GM21526 (cell line): ENCODE measurements at regions not wholly inside any gene's neighbourhood (a gene's known extent, or its start where the extent isn't known, plus 50 kb on each side); places are given as distances from the start of the nearest gene placed in this dataset.

Experiments
- ATAC-seq: cut with Tn5 transposase; IDR thresholded peaks from one replicate; pipeline ENCODE4 v1.9.1; 2021; ENCODE audit warnings: moderate library complexity; ENCODE audit not compliant: unreplicated experiment, low FRiP score

DNA sequence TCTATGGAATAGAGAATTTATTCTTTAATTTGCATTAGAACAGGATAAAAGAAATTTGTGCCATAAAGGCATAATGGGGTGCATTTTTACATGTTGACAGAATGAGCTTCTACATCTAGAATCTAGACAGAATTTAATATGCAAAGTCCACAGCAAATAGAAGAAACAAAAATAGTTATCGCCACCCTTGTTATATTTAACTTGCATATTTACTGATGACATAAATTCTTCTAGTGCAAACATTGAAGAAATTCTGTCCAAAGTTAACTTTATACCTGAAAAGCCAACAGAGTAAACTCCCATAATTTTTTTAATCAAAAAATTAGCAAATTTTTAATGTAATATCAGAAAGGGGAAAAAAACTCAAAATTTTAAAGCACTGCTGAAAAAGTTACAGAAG lies 213.7 kb upstream of the ALCAM start:
- ATAC-seq = no peak

DNA sequence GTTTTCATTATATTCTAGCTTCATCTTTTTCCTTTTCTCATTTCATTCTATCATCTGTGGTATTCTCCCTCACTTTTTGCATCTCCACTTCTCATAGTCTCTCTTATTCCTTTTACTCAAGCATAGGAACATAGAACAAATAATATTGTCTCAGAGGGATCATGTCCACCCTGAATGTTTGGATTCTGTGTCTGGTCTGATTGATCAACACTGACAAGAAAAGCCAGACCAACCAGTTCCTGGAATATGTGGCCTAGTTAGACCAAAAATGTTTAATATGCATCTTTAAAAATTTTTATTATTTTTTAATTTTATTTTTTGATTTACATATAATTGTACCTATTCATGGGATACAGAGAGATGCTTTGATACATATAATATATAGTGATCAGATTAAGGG lies 212.0 kb upstream of the ALCAM start:
- ATAC-seq = no peak

DNA sequence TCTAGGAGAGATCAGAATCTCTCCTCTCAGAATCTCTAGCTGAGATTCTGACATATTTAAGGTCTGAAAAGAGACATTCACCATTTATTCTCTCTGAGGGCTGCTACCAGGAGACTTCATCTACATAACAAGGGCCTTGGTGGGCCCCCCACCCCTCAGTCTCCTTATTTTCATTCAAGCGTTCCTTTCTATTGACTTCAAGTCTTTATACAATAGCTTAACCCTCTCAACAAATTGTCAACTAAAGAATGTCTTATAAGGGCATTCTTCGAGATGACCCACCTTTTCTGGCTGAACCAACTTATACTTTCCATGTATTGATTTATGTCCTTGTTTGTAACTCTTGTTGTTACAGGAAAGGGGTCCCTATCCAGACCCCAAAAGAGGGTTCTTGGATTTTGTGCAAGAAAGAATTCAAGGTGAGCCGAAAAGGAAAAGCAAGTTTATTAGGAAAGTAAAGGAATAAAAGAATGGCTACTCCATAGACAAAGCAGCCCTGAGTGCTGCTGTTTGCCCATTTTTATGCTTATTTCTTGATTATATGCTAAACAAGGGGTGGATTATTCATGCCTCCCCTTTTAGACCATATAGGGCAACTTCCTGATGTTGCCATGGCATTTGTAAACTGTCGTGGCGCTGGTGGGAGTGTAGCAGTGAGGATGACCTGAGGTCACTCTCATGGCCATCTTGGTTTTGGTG lies 209.5 kb upstream of the ALCAM start:
- ATAC-seq = no peak

DNA sequence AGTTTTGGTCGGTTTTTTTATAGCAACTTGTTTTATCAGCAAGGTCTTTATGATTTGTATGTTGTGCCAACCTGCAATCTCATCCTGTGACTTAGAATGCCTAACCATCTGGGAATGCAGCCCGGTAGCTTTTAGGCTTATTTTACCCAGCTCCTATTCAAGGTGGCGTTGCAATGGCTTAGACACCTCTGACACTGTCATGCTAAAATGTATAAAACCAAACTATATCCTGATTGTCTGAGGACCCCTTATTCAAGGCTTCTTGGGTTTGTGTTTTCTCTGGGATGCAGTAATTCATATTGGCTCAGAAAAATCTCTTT lies 209.0 kb upstream of the ALCAM start:
- no peak for ATAC-seq

DNA sequence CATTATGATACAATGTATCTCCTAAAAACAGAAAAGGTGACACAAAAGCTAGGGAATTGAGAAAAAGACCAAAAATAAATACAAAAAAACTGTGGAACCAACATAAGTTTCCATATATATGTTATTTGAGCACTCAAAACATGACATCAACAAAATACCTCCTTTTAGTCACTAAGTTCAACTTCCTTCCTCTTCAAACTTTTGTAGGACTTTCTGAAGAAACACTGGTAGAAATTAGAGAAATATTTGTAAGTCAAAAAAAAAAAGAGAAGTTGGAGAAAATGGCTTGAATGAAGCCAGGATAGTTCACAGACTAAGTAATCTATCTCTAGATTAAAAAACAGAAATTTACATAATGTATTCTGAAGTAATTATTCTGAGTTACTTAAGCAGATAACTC lies 208.4 kb upstream of the ALCAM start:
- ATAC-seq = no peak

DNA sequence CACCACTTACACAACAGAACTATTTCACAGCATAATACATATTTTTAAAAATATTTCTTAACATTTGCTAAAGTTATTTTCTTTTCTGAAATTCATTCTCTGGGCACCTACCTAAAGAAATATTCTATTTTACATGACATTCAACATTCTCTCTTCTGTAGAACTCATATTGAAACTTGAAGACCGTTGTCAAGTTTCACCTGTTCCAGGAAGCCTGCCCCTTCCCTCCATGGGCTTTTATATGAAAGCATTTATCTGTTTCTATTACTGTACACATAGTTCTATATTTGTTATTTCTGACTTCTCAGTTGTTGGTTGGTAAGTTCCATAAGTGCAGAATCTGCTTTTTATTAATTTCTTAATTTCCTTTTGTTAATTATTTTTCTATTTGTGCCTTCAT lies 204.3 kb upstream of the ALCAM start:
- no peak for ATAC-seq

DNA sequence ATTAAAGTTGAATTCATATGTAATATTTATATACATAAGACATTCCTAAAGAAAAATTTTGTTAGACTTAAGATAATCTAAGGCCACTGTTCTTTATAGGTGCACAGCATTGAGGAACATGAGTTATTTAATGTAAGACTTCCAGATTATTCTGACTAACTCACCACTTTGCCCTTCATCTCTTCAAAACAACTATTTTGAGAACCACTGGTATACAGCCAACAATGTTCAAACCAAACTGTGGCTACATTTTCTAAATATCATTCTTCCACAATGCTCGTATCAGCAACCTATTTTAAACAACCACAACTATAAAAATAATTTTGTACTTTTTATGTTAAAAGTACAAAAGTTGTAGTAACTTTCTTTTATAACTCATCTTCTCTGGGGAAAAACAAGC lies 199.8 kb upstream of the ALCAM start:
- ATAC-seq = no peak

DNA sequence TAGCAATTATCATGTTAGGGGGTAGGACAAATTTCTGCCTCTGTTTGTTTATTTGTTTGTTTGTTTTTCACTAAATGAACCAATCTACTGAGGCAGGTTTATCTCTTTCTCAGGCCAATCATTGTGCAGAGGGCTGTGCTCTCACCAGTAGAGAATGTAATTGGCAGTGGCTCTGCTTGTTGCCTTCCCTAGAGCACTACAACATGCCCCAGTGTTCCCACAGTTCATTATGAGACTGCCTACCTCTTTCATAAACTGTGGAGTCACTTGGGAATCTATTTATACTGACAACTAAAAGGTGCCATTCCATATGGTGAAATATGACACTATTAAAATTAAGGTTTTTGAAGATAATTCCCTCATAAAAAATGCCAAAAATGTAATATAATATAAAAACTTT lies 196.3 kb upstream of the ALCAM start:
- no peak for ATAC-seq

DNA sequence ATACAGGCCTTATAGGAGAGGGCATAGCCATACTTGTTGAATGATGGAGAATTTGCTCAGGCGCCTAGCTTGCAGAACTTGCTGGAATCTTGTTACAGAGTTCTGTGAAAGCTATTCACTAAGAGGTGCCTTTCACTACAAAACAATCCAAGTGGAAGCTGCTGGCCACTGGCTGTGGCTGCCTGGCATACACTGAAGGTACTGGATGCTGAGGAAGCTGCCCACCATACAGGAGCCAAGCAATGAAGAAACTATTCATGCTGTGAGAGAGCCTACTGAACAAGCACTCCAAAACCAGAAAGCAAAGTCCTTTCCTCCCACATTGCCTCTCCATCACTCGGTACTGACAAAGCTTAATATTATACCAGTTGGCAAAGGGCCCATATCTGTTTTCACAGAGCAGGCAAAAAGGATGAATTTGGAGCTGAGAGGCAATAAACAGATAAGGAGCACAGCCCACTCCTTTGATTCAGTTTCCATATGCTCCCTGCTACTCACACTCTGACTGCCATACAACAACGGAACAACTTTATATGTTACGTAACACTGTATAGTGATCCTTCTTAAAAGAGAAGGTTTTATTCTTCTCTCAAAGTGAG lies 192.6 kb upstream of the ALCAM start:
- no peak for ATAC-seq

DNA sequence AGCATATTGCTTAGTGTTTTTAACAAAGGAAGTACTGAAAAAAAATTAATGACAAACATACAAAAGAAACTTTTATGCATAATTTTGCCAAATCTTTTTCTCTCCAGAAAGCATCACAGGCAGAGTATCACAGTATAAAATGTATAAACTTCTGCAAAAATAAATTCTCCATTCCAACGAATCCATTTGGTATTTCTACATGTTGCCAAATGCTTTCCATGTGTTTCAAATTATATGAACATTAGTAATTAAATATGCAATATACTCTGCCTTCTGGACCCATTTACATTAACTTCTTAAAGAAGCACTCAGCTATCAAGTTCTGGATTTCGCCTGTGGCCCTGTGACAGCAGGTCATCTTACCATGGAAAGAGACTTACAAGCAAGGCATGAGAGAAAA lies 189.1 kb upstream of the ALCAM start:
- no peak for ATAC-seq

DNA sequence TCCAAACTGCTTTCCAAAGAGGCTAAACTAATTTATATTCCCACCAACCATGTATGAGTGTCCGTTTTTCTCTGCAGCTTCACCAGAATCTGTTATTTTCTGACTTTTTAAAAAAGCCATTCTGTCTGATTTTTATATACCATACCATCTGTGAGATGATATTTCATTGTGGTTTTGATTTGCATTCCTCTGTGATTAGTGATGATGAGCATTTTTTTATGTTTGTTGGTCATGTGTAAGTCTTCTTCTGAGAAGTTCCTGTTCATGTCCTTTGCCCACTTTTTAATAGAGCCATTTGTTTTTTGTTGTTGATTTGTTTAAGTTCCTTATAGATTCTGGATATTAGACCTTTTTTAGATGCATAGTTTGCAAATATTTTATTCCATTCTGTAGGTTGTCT lies 179.4 kb upstream of the ALCAM start:
- no peak for ATAC-seq

DNA sequence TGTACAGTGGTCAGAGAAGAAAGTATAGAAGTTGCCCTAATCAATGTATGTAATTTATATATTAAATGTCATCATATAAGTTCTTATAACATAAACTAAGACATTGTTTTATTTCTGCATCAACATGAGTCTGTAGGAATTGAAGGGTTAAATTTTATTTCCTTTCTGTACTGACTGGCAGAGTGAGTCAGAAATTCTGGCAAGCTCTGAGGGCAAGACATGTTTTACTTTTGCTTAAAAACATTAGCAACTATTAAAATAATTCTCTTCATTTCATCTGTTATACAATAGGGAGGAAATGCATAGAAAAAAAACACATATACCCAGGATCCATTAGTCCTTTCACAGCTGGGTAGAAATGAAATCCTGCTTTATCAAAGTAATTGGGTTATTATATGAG lies 171.4 kb upstream of the ALCAM start:
- ATAC-seq = no peak

DNA sequence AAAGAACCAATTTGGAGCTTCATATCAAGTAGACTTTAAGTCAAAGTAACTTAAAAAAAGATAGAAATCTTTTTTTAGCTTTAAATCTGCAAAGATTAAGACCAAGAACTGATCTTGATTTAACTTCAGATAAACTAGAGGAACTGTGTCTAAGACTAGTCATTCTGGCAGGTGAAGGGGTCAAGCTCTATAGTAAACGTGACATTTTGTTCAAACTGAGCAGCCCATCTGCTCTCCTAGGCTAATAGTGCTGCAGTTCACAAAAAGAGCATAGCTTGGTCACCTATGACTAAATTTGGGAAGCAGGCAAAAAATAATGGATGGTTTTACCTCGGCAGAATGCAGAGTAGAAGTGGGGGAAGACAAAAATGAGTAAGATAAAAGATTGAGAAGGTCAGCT lies 168.8 kb upstream of the ALCAM start:
- no peak for ATAC-seq

DNA sequence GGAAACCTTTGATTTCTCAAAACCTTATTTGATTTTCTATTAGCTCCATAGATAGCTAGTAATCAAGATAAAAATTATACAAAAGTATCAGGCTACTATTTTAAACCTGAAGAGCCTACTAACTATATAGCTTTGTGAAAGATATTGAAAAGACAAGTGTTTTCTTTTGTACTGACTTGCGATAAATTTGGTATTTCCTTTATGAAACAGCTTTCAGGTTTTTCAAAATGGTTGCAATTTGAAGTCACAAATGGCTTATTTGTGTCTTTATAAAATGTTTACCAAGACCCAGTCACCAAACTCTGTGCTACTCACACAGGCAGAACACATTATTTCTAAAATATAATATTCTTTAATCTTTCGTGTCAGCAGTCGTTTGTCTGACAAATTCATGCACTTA lies 167.5 kb upstream of the ALCAM start:
- no peak for ATAC-seq

DNA sequence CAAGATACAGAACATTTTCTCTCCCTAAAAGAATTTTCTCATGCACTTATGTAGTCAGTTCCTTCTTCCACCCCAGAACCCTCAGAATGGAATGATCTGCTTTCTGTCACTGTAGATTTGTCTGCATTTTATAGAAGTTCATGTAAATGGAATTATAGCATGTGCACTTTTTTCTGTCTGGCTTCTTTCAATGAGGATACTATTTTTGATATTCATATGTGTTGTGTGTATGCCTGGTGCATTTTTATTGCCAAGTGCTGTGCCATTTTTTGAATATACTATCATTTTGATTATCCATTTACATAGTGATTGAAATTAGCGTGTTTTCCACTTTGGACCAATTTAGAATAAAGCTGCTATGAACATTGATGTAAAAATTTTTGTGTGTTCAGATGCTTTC lies 156.6 kb upstream of the ALCAM start:
- no peak for ATAC-seq

DNA sequence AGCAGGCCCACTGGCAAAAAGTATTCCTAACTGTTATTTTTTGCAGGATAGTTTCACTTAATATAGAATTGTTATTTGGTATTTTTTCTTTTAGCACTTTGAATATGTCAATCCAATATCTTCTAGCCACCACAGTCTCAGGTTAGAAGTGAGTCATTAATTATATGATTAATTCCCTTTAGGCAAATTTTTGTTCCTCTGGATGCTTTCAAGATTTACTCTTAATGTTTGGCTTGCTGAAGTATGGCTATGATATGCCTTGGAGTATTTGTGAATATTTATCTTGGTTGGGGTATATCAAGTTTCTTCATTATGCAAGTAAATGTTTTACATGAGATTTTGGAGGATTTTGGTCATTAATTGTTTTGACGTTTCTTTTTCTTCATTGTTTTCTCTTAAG lies 152.1 kb upstream of the ALCAM start:
- ATAC-seq = no peak

DNA sequence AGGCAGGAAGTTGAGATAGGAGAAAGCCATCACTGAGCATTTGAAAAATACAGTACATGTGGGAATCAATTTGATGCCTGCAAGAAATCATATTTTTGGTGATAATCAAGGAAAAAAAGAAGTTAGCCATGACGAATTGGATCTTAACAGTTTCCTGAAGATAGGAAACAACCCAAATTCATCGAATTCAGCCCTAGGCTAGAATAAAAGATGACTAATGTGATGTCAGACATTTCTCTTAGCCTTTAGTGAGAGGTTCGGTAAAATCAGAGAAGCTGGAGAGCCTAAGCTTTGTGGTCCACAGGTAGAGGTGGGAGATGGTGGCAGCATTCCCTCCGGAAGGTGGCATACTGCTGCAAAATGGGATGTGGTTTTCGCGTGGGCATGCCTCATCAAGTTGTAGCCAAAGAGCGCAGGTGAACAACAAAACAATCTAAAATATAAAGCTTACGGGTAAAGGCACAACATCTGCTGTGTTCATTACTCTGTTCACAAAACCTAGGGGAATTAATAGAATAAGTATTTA lies 144.1 kb upstream of the ALCAM start:
- no peak for ATAC-seq

DNA sequence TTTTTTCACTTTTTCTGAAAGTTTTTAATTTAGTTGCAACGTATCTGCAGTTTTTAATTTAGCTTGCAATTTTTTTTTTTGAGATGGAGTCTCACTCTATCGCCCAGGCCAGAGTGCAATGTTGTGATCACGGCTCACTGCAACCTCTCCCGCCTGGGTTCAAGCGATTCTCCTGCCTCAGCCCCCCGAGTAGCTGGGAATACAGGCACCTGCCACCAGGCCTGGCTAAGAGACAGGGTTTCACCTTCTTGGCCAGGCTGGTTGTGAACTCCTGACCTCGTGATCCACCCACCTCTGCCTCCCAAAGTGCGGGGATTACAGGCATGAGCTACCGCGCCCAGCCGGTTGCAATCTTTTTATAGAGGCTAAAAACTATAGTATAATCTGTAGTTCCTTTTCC lies 142.9 kb upstream of the ALCAM start:
- no peak for ATAC-seq

DNA sequence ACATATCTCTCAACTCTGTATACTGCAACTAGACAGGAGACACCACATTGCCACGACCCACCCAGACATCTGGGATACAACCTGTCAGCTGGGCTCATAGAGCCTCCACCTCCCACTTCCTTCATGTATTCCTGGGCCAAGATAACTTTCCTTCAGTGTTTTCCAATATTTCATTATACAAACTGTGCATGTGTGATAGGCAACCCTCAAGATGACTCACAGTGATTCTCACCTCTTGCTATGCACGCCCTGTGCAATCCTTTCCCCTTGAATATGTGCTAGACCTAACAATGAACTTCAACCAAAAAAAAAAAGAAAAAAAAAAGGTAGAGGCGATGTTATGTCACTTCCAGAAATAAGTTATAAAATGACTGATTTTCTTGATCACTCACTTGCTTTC lies 138.0 kb upstream of the ALCAM start:
- no peak for ATAC-seq

DNA sequence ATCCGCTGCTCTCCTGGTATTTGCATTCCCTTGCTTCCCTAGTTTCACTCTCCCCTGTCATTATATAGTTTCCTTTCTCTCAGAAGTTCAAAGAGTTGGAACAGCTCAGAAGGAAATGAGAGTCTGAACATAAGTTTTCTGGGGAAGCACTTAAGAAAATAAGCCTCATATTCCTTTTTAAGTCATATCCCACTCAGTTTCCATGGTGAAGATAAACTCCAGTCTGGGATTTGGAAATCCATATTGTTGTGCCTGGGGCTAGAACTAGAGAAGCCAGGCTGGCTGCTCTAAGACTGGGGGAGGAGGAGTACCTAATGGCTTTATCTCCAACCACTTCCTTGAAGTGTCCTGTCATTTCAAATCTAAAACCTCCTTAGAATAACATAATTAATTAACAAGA lies 134.2 kb upstream of the ALCAM start:
- no peak for ATAC-seq

DNA sequence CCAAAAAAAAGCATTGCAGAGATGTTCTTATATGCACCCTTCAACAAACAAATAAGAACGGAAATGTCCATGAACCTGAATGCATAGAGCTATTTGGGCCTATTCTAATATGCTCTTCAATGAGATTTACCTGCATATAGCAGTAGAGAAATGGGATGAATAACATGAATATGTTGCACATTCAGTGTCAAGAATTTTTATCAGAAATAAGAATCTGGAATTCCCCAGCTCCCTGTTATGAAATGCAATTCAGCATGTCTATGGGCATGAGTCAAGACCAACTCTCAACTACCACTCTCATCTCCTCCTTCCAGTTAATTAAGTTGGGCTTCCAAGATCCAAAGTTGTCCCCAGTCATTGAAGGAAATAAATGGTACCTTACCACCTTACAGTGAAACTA lies 133.7 kb upstream of the ALCAM start:
- no peak for ATAC-seq

DNA sequence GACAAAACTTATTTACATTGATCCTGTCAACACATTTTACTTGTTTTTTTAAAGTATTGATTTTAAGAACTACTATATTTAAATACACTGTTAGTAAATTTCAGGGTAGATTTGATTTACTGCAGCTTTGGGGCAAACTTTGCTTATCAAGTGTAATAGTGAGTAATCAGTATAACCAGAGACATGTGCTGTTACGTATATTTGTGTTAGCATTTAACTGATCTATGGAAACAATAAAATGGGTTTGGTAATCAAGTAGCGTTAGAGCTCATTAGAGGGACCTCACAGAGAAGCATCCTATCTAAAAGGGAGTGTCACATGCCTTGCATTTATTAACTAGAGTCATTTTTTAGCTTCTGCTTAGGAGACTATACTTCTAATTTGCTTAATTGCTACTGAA lies 131.5 kb upstream of the ALCAM start:
- ATAC-seq = no peak

DNA sequence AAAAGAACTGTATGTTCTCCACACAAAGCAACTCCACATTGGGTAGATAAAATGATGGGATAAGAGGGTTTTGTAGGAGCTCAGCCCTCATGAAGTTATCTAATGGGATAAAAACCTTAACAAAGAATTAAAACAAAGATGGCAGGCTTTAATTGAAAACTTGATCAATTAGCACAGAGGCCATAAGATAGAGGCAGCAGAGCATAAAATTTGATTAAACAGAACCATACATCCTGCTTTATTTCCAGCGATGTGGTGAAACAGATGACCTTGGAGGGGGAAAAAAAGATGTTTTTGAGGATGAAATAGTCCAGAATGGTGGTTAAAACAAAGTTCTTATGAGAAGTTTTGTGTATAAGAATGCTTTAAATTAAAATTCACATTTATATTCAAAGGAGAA lies 130.9 kb upstream of the ALCAM start:
- ATAC-seq = no peak
